Adrenal gland (tissue), 9 donors: ENCODE measurements at regions not wholly inside any gene's neighbourhood (a gene's known extent, or its start where the extent isn't known, plus 50 kb on each side); places are given as distances from the start of the nearest gene placed in this dataset.

Experiments used
- DNase-seq, 7 donors: peaks; one replicate each; pipeline ENCODE4 v3.0.0-alpha.2; 2019 to 2020
- H3K27ac ChIP-seq, 5 donors: fragments of 200-600 bp; sonication (generic) in 4 of 5; 1 replicate in 3 of 5; 2 replicates in 2 of 5; pipeline versions ENCODE4 v1.5.1 to v1.8.0; 2016 to 2020; ENCODE audit warnings: mild to moderate bottlenecking in 1 of 5
- H3K27me3 ChIP-seq: fragments of 200-600 bp; 2 replicates; pipeline ENCODE4 v1.8.0; 2021
- H3K36me3 ChIP-seq, 2 donors: fragments of 200-600 bp; replicated peaks in 1 of 2; 1 replicate in 1 of 2; 2 replicates in 1 of 2; pipeline versions ENCODE4 v1.5.1 to v1.8.0; 2018 to 2022
- H3K4me1 ChIP-seq, 2 donors: fragments of 200-600 bp; replicated peaks in 1 of 2; 1 replicate in 1 of 2; 2 replicates in 1 of 2; pipeline versions ENCODE4 v1.5.1 to v1.8.0; 2018 to 2021
- H3K4me3 ChIP-seq, 4 donors: fragments of 200-600 bp; sonication (generic) in 3 of 4; one replicate each; pipeline ENCODE4 v1.5.1; 2016 to 2018
- H3K9me3 ChIP-seq, 3 donors: fragments of 200-600 bp; sonication (generic) in 1 of 3; replicated peaks in 1 of 3; 1 replicate in 2 of 3; 2 replicates in 1 of 3; pipeline versions ENCODE4 v1.5.1 to v1.8.0; 2016 to 2021
- POLR2A ChIP-seq, 2 donors: fragments of 450-650 bp; IDR thresholded peaks; one replicate each; pipeline ENCODE4 v1.6.1; 2017; ENCODE audit warnings: antibody characterized with exemption in 2 of 2, mild to moderate bottlenecking in 2 of 2, moderate library complexity in 1 of 2
- whole genome bisulfite sequencing, 4 donors: extraction: QIAGEN DNeasy Blood & Tissue Kit in 2 of 4; methylation state at CpG; one replicate each; pipeline versions ENCODE4 v1.1.5 to v1.1.7; 2013 to 2017; 5-methylcytosine and 5-hydroxymethylcytosine counted together
- intact Hi-C, 2 donors: fragments of 100-400 bp; cut with DNase I; formaldehyde crosslinking; loops; one replicate each; pipeline versions ENCODE4 v1.14.1 to v1.15.0; 2022 to 2023
- TF ChIP-seq, protein P1 (sequence below), 6 experiments: fragments of 450-650 bp in 4 of 6; fragments of 200-600 bp in 2 of 6; sonication (generic) in 1 of 6; IDR thresholded peaks; 1 replicate in 5 of 6; 2 replicates in 1 of 6; pipeline versions ENCODE4 v1.5.1 to v1.8.0; 2016 to 2021; ENCODE audit warnings: antibody characterized with exemption in 6 of 6, mild to moderate bottlenecking in 2 of 6, moderate library complexity in 1 of 6
- donor health status: healthy with polysubstance abuse.
- donor health status: Bipolar disorder and iron deficiency.
- donor health status: DM: yes; HTN: yes; CAD: no.
- donor health status: DM: no; HTN: no; CAD: no.
- donor health status: DM: no; HTN: no; CAD: no.

DNA sequence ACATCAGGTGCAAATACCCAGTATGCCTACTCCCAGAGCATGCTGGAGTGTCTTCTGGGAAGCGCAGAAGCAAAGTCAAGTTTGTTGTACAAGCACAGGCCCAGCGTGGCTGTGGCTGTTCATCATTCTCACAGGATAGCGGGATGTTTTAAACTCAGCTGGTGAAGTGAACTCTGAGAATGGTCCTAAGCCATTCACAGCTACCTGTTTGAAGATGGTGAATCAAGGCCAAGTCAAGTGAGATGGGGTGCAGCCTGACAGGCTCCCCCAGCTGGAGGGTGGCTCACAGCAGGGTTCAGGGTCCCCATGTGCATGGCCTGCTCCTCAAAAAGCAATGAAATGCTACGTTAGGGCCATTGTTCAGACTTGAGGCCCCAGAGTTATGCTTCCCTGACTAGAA lies 304.7 kb upstream of the FOXQ1 start:
- no peak for TF ChIP-seq POLR2A (IDR thresholded peaks at IDR 0.05)
- TF ChIP-seq, protein P1, sequence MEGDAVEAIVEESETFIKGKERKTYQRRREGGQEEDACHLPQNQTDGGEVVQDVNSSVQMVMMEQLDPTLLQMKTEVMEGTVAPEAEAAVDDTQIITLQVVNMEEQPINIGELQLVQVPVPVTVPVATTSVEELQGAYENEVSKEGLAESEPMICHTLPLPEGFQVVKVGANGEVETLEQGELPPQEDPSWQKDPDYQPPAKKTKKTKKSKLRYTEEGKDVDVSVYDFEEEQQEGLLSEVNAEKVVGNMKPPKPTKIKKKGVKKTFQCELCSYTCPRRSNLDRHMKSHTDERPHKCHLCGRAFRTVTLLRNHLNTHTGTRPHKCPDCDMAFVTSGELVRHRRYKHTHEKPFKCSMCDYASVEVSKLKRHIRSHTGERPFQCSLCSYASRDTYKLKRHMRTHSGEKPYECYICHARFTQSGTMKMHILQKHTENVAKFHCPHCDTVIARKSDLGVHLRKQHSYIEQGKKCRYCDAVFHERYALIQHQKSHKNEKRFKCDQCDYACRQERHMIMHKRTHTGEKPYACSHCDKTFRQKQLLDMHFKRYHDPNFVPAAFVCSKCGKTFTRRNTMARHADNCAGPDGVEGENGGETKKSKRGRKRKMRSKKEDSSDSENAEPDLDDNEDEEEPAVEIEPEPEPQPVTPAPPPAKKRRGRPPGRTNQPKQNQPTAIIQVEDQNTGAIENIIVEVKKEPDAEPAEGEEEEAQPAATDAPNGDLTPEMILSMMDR (IDR thresholded peaks at IDR 0.05): no peak
- WGBS, 4 donors: 60 to 73% (median 66%) methylated on average over 4 of the region's 4 CpGs
- DNase-seq: no peak

DNA sequence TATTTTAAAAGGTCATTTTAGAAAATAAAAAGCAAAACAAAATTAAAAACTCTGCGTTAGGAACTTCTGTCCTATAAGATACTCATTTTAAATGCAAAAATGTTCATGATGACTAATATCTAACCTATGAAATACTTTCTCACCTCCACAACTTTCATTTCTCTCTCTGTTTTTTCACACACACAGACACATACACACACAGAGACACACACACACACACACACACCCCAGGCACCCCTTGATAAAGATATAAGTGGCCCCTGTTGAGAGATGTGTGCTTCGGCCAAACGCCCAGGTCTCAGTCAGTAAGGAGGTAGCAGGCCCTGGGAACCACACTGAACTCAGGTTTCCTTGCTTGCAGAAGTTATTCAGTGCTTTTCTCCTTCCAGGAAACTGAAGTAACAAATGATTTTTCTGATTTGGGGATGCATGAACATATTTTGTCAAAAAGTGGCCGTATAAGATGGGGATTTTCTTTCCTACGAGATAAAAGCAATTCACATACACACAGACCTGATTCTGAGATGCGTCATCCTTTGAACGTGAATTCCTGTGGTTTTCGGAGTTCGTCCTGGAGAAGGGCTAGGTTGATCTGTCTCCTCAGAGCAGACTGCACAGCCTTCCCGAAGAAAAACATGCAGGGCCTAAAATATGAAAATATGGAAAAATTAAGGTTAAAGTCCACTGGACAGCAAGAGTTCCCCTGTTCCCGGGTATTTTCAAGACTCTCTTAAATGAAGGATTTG lies 306.8 kb upstream of the FOXQ1 start:
- DNase-seq: no peak
- intact Hi-C loops: no loop called here
- no peaks in the 10 kb centered on the region for H3K27me3 ChIP-seq
- whole genome bisulfite sequencing, 4 donors: 76 to 82% (median 80%) methylated on average over 11 of the region's 11 CpGs
- H3K36me3 ChIP-seq: no peaks in the 10 kb centered on the region
- no peaks in the 10 kb centered on the region for H3K4me1 ChIP-seq
- H3K4me3 ChIP-seq: no peak overlapping the region
- TF ChIP-seq, protein P1 (IDR thresholded peaks at IDR 0.05): no peak
- TF ChIP-seq POLR2A (IDR thresholded peaks at IDR 0.05): no peak
- no peaks in the 10 kb centered on the region for H3K9me3 ChIP-seq
- H3K27ac ChIP-seq: no peak overlapping the region

More for the DNA sequence above, 304.7 kb upstream of the FOXQ1 start:
- no peak overlapping the region for H3K27ac ChIP-seq
- no peak overlapping the region for H3K4me3 ChIP-seq
- no peaks in the 10 kb centered on the region for H3K4me1 ChIP-seq
- H3K27me3 ChIP-seq: no peaks in the 10 kb centered on the region
- no peaks in the 10 kb centered on the region for H3K36me3 ChIP-seq
- H3K9me3 ChIP-seq: no peaks in the 10 kb centered on the region
- intact Hi-C loops: no loop called here

DNA sequence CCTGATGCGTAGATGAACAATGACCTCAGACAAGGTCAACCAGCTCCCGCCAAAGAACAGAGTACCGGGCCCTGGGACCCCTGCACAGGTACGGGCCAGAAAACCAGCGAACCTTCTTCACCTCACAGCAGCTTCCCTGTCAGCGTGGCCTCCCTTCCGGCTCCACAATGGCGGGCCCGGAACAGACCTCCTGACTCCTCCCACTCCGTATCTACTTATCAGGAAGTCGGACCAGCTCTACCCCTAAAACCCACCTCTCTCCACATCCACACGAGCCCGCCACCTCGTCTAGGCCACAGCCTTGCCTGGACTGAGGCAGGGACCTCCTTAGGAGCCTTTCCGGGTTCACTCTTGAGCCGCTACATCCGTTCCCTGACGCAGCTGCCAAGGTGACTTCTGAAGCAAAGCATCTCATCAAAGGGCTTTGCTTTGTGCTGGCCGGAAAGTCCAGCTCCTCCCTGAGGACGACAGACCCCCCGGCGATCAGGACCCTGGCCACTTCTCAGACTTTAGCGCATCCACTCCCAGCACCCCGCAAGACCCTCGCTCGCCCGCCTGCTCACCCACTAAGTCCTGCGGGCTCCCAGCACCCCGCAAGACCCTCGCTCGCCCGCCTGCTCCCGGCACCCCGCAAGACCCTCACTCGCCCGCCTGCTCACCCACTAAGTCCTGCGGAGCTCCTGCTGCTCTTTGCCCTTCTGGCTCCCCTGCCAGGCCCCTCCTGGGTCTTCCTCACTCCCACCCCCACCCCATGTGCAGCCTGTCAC lies 308.3 kb upstream of the FOXQ1 start:
- H3K27me3 ChIP-seq: no peaks in the 10 kb centered on the region
- intact Hi-C loops: no loop called here
- TF ChIP-seq, protein P1 (IDR thresholded peaks at IDR 0.05): no peak
- no peak for TF ChIP-seq POLR2A (IDR thresholded peaks at IDR 0.05)
- no peak overlapping the region for H3K27ac ChIP-seq
- H3K4me1 ChIP-seq: no peaks in the 10 kb centered on the region
- 90 to 96% (median 94%) methylated on average over 33 to 37 of the region's 37 CpGs for WGBS, 4 donors
- DNase-seq: no peak
- H3K4me3 ChIP-seq: no peak overlapping the region
- H3K9me3 ChIP-seq: no peaks in the 10 kb centered on the region
- no peaks in the 10 kb centered on the region for H3K36me3 ChIP-seq

DNA sequence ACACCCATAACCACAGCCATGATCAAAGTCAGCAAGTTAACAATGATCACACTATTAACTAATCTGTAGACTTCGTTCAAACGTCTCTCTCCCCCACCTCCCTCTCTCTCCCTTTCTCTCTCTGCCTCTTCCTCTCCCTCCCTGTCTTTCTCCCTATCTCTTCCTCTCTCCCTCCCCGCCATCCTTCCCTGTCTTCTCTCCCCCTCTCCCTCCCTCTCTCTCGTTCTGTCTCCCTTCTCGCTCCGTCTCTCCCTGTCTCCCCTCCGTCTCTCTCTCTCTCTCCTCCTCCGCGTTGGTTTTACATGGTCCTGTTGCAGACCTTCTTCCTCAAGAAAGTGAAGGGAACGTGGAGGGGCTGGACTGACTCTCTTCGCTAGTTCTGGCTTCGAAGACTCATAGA lies 308.9 kb upstream of the FOXQ1 start:
- WGBS, 4 donors: 82 to 86% (median 84%) methylated on average over 12 of the region's 12 CpGs
- intact Hi-C loops: no loop called here
- TF ChIP-seq POLR2A (IDR thresholded peaks at IDR 0.05): no peak
- TF ChIP-seq, protein P1 (IDR thresholded peaks at IDR 0.05): no peak
- no peak for DNase-seq
- Histone ChIP-seq H3K4me3 (no peak overlapping the region), H3K27ac (no peak overlapping the region), H3K9me3 (no peaks in the 10 kb centered on the region), H3K27me3 (no peaks in the 10 kb centered on the region), H3K4me1 (no peaks in the 10 kb centered on the region), H3K36me3 (no peaks in the 10 kb centered on the region)
